Osteoblast (primary cell): ENCODE measurements at regions not wholly inside any gene's neighbourhood (a gene's known extent, or its start where the extent isn't known, plus 50 kb on each side); places are given as distances from the start of the nearest gene placed in this dataset.

Experiments
- DNase-seq: peaks from one replicate; pipeline ENCODE4 v3.0.0; 2011; ENCODE audit warnings: low spot score, mixed read lengths; ENCODE audit not compliant: insufficient read length; ENCODE audit errors: missing footprints
- H2AFZ ChIP-seq: 2 replicates; pipeline ENCODE4 v1.6.0; 2011; ENCODE audit warnings: mild to moderate bottlenecking, low read length
- H3K27ac ChIP-seq: 2 replicates; pipeline ENCODE4 v1.5.1; 2011; ENCODE audit warnings: mild to moderate bottlenecking, low read depth, low read length, moderate library complexity
- H3K27me3 ChIP-seq: 2 replicates; pipeline ENCODE4 v1.6.0; 2012; ENCODE audit warnings: mild to moderate bottlenecking, control low read depth, inconsistent platforms, low read length, moderate library complexity; ENCODE audit not compliant: insufficient read depth
- H3K36me3 ChIP-seq: 2 replicates; pipeline ENCODE4 v1.5.1; 2011; ENCODE audit warnings: mild to moderate bottlenecking, low read length, control low read depth, moderate library complexity; ENCODE audit not compliant: insufficient read depth
- H3K4me1 ChIP-seq: 2 replicates; pipeline ENCODE4 v1.5.1; 2011; ENCODE audit warnings: mild to moderate bottlenecking, low read length, control low read depth, moderate library complexity; ENCODE audit not compliant: insufficient read depth
- H3K4me2 ChIP-seq: 2 replicates; pipeline ENCODE4 v1.6.0; 2011; ENCODE audit warnings: mild to moderate bottlenecking, low read length; ENCODE audit not compliant: insufficient read depth
- H3K4me3 ChIP-seq: fragments of 200-600 bp; sonication (generic); 3 replicates; pipeline ENCODE4 v1.5.1; 2012; ENCODE audit warnings: mild to moderate bottlenecking, low read length, inconsistent platforms; ENCODE audit not compliant: insufficient read depth
- H3K79me2 ChIP-seq: 2 replicates; pipeline ENCODE4 v1.6.0; 2012; ENCODE audit warnings: mild to moderate bottlenecking, low read length, control low read depth, inconsistent platforms; ENCODE audit not compliant: insufficient read depth
- H3K9me3 ChIP-seq: 2 replicates; pipeline ENCODE4 v1.5.1; 2011; ENCODE audit warnings: low read depth, low read length, control low read depth
- H4K20me1 ChIP-seq: 2 replicates; pipeline ENCODE4 v1.6.0; 2012; ENCODE audit warnings: mild to moderate bottlenecking, low read length, control low read depth; ENCODE audit not compliant: insufficient read depth
- TF ChIP-seq, protein P1 (sequence below): IDR thresholded peaks from 2 replicates; pipeline ENCODE4 v1.5.1; 2011; ENCODE audit warnings: mild to moderate bottlenecking, low read depth, low read length, moderate library complexity; ENCODE audit errors: extremely low read depth

DNA sequence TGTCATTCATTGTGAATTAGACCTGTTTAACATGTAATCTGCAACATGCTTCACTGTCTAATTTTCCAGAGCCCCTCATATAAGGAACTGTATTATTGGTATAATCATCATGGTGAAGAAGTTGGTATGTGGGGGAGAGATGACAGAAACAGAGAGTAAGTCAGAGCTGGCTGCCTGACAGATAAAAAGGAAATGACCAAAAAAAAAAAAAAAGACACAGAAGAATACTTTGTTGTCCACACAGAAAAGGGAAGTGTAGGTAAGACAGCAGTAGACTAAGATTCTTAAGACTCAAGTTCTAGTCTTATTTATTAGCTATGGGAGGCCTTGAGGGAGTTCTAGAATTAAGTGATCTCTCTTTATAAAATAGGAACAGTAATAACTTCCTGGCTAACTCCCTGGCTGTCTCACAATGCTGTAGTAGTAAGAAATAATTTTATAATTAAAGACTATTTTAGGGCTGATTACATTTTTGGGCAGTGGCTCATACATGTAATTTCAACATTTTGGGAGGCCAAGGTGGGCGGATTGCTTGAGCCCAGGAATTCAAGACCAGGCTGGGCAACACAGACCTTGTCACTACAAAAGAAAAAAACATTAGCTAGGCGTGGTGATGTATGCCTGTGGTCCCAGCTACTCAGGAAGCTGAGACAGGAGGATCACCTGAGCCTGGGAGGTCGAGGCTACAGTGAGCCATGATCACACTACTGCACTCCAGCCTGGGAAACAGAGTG is 102.5 kb downstream of the PRL start:
- H3K27me3 ChIP-seq, result no peaks in the 10 kb centered on the region
- H2AFZ ChIP-seq, result peak overlapping the region; percentile 48
- DNase-seq, result no peak
- no peaks in the 10 kb centered on the region for H3K36me3 ChIP-seq
- H3K4me2 ChIP-seq, result no peak overlapping the region
- H4K20me1 ChIP-seq, result no peaks in the 10 kb centered on the region
- H3K27ac ChIP-seq, result no peak overlapping the region
- H3K79me2 ChIP-seq, result no peaks in the 10 kb centered on the region
- no peak overlapping the region for H3K4me3 ChIP-seq
- no peaks in the 10 kb centered on the region for H3K9me3 ChIP-seq
- no peaks in the 10 kb centered on the region for H3K4me1 ChIP-seq
- TF ChIP-seq, protein P1, sequence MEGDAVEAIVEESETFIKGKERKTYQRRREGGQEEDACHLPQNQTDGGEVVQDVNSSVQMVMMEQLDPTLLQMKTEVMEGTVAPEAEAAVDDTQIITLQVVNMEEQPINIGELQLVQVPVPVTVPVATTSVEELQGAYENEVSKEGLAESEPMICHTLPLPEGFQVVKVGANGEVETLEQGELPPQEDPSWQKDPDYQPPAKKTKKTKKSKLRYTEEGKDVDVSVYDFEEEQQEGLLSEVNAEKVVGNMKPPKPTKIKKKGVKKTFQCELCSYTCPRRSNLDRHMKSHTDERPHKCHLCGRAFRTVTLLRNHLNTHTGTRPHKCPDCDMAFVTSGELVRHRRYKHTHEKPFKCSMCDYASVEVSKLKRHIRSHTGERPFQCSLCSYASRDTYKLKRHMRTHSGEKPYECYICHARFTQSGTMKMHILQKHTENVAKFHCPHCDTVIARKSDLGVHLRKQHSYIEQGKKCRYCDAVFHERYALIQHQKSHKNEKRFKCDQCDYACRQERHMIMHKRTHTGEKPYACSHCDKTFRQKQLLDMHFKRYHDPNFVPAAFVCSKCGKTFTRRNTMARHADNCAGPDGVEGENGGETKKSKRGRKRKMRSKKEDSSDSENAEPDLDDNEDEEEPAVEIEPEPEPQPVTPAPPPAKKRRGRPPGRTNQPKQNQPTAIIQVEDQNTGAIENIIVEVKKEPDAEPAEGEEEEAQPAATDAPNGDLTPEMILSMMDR, result no peak

DNA sequence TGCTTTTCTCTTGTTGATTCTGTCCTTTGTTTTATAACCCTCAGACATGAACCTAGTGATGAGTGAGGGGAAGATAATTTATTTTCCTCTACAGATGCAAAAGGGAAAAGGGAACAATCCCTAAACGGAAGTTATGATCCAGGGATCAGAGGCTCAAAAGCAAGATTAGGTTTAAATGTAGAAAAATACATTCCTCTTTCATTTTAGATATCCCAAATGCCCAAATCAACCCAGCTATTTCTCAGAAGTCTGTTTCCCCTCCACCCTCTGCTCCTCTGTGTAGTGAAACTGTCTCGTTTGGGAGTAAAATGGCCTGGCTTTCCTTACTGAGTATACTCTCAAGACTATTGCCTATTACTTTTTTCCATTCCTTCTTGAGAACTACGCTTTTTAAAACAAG is 97.1 kb downstream of the PRL start:
- Histone ChIP-seq H3K4me3 (no peak overlapping the region), H3K9me3 (no peaks in the 10 kb centered on the region), H3K4me2 (no peak overlapping the region), H3K79me2 (no peaks in the 10 kb centered on the region), H3K36me3 (no peaks in the 10 kb centered on the region), H2AFZ (no peak overlapping the region), H3K27ac (no peak overlapping the region), H4K20me1 (no peaks in the 10 kb centered on the region), H3K27me3 (no peaks in the 10 kb centered on the region), H3K4me1 (no peaks in the 10 kb centered on the region)
- DNase-seq, result no peak
- TF ChIP-seq, protein P1, result no peak

GRCh38 chr6:22204153-22204552 is 92.7 kb downstream of the PRL start:
- H3K4me3 ChIP-seq, result no peak overlapping the region
- no peaks in the 10 kb centered on the region for H3K27me3 ChIP-seq
- H3K36me3 ChIP-seq, result no peaks in the 10 kb centered on the region
- H3K27ac ChIP-seq, result no peak overlapping the region
- TF ChIP-seq, protein P1, result no peak
- no peak overlapping the region for H2AFZ ChIP-seq
- no peak overlapping the region for H3K4me2 ChIP-seq
- DNase-seq, result no peak
- no peaks in the 10 kb centered on the region for H3K79me2 ChIP-seq
- no peaks in the 10 kb centered on the region for H3K4me1 ChIP-seq
- no peaks in the 10 kb centered on the region for H4K20me1 ChIP-seq
- H3K9me3 ChIP-seq, result no peaks in the 10 kb centered on the region

- no peaks in the 10 kb centered on the region for H3K4me1 ChIP-seq
- no peaks in the 10 kb centered on the region for H4K20me1 ChIP-seq
- no peak overlapping the region for H3K27ac ChIP-seq
- no peaks in the 10 kb centered on the region for H3K79me2 ChIP-seq
- no peaks in the 10 kb centered on the region for H3K27me3 ChIP-seq
- no peak overlapping the region for H2AFZ ChIP-seq
- no peak overlapping the region for H3K4me3 ChIP-seq
- TF ChIP-seq, protein P1, result no peak
- no peaks in the 10 kb centered on the region for H3K36me3 ChIP-seq
- H3K4me2 ChIP-seq, result no peak overlapping the region
- H3K9me3 ChIP-seq, result no peaks in the 10 kb centered on the region
- DNase-seq, result no peak
Observed at GRCh38 chr6:22205266-22205665, 91.6 kb downstream of the PRL start.
